ENCODE measurements at regions not wholly inside any gene's neighbourhood (a gene's known extent, or its start where the extent isn't known, plus 50 kb on each side); places are given as distances from the start of the nearest gene placed in this dataset.
"Not testable (repeated sequence)": the region's sequence is repeated elsewhere in the genome, so short reads cannot be mapped to it uniquely, and the experiment has no call there.

DNA sequence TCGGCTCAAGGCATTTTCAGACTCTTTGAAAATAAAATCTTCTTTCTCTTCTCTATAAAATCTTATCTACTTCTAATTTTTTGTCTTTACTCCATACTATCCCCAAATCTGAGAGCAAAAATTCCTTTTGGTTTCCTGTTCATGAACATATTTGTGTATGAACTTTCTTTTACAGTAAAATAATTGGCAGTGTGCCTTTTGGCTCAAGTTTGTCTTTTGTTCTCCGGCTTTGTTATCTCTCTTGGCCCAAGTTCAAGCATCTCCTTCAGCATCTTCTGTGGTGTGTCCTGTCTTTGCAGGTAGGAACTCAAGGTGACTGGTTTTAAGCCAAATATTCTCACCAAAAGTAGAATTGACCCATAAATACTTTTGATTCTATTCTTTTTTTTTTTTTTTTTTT lies 276.6 kb upstream of the FAT1 start:
- DNase-seq: no peak

DNA sequence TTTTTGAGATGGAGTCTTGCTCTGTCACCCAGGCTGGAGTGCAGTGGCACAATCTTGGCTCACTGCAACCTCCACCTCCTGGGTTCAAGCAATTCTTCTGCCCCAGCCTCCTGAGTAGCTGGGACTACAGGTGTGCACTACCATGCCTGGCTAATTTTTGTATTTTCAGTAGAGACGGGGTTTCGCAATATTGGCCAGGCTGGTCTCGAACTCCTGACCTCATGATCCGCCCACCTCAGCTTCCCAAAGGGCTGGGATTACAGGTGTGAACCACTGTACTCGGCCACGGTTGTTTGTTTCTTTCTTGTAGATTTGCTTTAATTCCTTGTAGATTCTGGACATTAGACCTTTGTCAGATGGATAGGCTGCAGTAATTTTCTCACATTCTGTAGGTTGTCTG lies 278.5 kb upstream of the FAT1 start:
- not testable (repeated sequence) for DNase-seq

DNA sequence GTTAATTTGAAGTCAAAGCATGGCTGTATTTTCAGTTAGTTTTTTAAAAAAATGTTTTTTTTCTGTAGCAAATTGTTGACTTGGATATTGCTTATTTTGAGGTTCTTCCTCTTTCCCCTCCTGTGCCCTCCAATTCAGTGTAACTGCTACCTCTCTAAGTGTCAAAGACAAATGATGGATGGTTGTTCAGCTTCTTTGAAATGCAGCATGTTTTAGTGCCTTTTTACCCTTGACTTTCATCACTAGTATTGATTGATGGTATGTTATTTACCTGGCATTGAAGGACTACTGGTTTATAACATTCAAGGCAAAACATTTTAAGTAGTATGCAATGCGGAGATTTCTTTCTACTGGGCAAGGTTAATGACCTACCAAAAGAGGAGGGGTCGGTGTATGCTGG lies 281.0 kb upstream of the FAT1 start:
- no peak for DNase-seq

- DNase-seq: no peak
Measured at GRCh38 chr4:187006189-187006618, 282.5 kb upstream of the FAT1 start.

- no peak for DNase-seq
Measured at GRCh38 chr4:187010052-187010451, 286.4 kb upstream of the FAT1 start.

DNA sequence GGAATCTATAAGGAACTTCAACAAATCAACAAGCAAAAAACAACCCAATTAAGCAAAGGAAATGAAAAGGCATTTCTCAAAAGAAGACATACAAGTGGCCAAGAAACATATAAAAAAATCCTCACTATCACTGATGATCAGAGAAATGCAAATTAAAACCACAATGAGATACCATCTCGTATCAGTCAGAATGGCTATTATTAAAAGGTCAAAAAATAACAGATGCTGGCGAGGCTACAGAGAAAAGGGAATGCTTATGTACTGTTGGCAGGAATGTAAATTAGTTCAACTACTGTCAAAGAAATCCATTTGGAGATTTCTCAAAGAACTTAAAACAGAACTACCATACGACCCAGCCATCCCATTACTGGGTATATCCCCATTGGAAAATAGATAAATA lies 292.4 kb upstream of the FAT1 start:
- no peak for DNase-seq

GRCh38 chr4:187017147-187017546 lies 293.5 kb upstream of the FAT1 start:
- no peak for DNase-seq

DNA sequence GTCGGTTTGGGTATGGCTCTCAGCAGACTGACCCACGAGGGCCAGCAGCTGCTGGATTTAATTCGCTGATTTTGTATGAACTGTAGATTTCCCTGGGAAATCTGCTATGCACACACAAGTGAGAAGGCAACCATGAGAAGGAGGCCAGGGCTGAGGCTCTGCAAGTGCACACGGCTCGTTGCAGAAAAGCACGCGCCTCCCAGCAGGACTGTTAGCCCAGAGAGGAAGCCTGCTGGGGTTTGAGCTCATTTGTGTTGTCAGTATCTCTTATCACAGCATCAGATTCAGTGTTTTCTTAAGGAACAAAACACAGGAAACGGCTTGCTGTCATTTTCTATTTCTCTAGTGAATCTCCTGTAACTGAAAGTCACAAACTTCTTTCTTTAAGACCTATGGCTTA lies 296.2 kb upstream of the FAT1 start:
- no peak for DNase-seq

DNA sequence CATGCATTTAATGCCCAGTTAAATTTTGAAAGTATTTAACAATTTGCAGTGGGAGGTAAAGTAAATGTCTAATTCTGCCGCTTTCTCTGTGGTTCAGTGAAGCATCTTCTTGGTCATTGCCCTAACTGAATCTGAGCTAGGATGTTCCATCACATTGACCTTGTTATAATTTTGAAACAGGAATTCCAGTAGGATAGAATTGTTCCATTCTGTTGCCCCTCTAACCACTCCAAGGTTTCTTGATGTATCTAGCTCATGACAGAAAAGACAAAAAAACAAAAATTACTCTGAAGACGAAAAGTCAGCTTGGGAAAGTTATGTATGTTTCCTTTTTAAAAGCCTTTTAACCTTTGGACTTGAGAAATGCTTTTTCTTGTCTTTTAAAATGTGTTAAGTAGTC lies 297.0 kb upstream of the FAT1 start:
- DNase-seq: no peak

DNA sequence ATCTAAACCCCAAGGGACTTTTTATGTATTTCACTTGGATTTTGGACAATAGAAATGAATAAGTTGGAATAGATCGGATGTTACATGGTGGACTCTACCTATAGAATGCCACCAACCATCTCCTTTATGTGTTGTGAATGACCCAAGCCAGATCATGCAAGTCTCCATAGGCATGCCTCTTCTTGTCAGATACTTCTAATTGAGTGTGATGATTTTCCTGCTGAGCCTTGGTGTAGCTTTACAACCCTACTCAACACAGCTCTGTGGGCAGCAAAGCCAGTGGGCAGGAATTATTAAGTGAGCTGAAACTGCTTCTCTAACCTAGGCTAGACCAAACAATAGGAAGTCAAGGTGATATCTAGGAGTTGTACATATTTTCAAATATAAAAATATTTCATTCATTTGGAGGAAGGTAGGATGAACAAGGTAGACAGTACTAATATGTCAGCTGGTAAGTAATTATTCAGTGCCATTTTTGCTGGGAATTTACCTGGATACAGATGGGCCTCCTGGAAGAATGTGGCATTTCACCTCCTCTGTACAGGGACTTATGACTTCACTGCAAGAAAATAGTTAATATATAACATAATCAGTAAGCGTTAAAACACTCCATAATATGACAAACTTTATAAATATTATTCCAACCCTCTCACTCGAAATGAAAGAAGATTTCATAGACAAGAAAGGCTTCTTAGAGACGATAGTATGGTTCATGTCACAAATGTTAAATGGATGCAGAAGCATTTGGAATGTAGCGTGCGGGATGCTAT lies 298.0 kb upstream of the FAT1 start:
- no peak for DNase-seq

DNA sequence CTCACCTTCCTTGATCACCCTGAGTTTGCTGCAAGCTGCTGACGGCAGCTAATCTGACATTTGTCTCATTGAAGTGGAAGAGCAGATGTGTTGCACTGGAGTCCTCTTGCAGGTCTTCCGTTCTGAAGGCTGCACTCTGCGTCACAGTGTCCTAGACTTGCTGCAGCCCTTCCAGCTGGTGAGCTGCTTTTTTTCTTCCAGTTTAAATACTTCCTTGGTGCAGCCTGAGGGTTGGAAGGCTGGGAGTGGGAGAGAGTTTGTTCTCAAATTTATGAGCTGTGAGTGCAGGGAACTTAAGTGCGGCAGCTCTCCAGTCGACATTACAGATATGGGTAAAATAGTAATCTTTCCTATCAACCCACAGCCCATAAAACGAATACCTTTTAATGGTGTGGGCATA lies 303.6 kb upstream of the FAT1 start:
- no peak for DNase-seq

DNA sequence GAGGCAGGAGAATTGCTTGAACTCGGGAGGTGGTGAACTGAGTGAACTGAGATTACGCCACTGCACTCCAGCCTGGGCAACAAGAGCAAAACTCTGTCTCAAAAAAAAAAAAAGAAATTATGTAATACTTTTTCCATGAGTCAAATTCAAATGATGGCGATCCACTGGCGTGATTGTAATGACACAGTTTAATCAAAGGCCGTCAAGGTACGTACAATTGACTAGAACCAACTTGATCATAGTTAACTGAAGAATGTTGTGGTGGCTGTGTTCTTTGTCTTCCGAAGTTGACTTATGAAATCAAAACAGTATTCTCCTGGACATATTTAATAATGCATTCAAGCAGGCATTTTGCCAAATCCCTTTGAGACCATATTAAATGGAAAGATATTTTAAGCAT lies 318.6 kb upstream of the FAT1 start:
- DNase-seq: no peak

DNA sequence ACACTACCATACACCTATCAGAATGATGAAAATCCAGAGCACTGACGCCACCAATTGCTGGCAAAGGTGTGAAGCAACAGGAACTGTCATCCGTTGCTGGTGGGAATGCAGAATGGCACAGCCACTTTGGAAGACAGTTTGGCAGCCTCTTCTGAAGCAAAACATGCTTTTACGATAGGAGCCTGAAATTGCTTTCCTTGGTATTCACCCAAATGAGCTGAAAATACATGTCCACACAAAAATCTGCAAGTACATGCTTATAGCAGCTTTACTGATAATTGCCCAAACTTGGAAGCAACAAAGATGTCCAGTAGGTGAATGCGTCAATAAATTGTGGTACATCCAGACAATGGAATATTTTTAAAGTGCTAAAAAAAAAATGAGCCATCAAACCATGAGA lies 322.8 kb upstream of the FAT1 start:
- no peak for DNase-seq

GRCh38 chr4:187059021-187059420 lies 335.4 kb upstream of the FAT1 start:
- DNase-seq: no peak

DNA sequence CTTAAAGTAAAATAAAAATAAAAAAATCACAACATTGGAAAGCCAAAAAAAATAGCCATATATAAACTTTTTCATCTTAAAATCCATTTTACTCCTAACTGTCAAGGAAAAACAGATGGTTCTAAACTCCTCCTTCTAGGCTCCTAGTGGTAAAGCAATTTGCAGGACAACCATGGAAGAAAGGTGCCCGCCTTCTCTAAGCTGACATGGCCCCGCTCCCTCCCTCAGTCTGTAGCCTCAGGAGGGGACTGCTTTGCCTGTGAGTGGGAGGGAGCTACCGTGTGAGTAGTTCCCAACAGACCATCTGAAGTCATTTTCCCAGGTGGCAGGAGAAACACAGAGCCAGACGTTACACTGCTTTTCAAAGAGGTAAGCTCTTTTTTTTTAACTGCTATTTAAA lies 336.2 kb upstream of the FAT1 start:
- no peak for DNase-seq

DNA sequence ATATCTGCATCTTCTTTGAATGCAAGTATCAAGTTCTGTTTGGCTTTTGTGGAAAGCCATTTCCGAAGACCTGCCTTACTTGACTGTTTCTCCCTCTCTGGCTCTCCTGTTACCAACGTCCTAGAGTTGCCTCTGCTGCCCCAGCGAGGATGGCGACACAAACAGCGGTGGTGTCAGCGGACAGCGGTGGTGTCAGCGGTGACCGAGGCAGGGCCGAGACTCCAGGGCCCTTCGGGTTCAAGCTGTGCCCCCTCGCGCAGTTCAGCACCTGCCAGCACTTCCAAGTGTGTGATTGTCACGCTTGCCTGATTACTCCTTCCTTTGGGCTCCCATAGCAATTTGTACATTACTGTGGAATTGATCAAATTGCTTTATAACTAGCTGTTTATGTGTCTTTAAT lies 336.9 kb upstream of the FAT1 start:
- DNase-seq: no peak

GRCh38 chr4:187063251-187063650 lies 339.6 kb upstream of the FAT1 start:
- DNase-seq: no peak

GRCh38 chr4:187064033-187064432 lies 340.4 kb upstream of the FAT1 start:
- no peak for DNase-seq

DNA sequence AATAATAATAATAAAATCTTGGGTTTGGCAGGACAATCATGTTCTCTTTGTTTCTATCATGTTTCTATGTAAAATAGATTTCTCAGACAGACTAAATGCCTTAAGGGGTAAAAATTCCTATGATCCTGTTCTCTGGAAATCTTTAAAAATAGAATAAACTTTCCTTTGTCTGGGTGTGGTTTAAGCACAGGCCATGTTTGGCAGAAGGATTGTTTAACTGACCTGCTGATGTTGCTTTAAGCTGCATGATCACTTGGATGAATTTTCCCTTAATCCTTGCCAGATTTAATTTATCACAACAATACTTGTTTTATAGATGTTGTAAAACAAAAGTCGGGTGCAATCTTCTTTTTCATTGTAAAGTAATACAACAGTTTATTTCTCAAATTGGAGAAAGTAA lies 341.7 kb upstream of the FAT1 start:
- no peak for DNase-seq

GRCh38 chr4:187065806-187066205 lies 342.1 kb upstream of the FAT1 start:
- no peak for DNase-seq

DNA sequence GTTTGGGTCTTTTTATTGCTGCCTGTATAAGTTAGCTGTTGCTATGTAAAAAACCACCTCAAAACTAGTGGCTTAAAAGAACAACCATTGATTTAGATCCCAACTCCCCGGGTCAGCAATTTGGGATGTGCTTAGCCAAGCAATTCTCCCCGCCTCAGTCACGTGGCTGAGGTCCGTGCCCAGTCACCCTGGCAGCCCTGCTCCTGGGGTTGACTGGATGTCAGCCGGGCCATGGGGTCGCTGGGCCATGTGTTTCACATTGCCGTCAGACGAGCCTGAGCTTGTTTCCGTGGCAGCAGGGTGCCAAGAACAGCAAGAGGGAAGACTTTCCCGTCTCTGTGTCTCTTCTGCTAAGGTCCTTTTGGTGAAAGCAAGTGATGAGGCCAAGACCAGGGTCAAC lies 345.7 kb upstream of the FAT1 start:
- no peak for DNase-seq

DNA sequence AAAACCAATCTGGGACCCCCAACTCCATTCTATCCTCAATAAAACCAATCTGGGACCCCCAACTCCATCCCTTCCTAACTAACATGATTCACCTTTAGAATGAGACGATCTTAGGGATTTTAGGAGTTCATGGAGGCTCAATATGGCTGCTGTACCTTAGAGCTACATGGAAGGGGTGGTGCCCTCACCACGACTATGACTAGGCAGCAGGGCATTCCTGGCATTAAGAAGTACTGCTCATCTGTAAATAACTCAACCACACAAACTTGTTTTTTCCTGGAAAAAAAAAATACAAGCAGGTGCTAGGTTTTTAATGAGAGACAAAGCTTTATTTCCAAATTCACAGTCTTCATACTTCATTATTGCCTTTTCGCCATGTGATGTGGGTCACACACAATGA lies 346.5 kb upstream of the FAT1 start:
- DNase-seq: no peak

- DNase-seq: no peak
Measured at GRCh38 chr4:187070740-187071139, 347.1 kb upstream of the FAT1 start.

GRCh38 chr4:187071946-187072600 lies 348.4 kb upstream of the FAT1 start:
- DNase-seq: no peak

GRCh38 chr4:187073820-187074219 lies 350.2 kb upstream of the FAT1 start:
- DNase-seq: no peak

Measured in hematopoietic multipotent progenitor cell treated with erythropoietin and hydrocortisone succinate and interleukin-3 and kit ligand, for 8 days (in vitro differentiated cells).